Esophagus squamous epithelium (tissue), 4 donors: ENCODE measurements at regions not wholly inside any gene's neighbourhood (a gene's known extent, or its start where the extent isn't known, plus 50 kb on each side); places are given as distances from the start of the nearest gene placed in this dataset.

Experiments
- POLR2A ChIP-seq, 4 donors: fragments of 450-650 bp; IDR thresholded peaks; one replicate each; pipeline ENCODE4 v1.6.1; 2017; ENCODE audit warnings: antibody characterized with exemption in 4 of 4, mild to moderate bottlenecking in 4 of 4, moderate library complexity in 3 of 4
- TF ChIP-seq, protein P1 (sequence below), 6 experiments: fragments of 450-650 bp in 4 of 6; fragments of 200-600 bp in 2 of 6; sonication (generic) in 2 of 6; IDR thresholded peaks; one replicate each; pipeline ENCODE4 v1.5.1; 2016 to 2019; ENCODE audit warnings: antibody characterized with exemption in 6 of 6, mild to moderate bottlenecking in 4 of 6, moderate library complexity in 4 of 6

GRCh38 chr18:68498185-68498584, 216.7 kb downstream of the TMX3 start:
- TF ChIP-seq, protein P1, sequence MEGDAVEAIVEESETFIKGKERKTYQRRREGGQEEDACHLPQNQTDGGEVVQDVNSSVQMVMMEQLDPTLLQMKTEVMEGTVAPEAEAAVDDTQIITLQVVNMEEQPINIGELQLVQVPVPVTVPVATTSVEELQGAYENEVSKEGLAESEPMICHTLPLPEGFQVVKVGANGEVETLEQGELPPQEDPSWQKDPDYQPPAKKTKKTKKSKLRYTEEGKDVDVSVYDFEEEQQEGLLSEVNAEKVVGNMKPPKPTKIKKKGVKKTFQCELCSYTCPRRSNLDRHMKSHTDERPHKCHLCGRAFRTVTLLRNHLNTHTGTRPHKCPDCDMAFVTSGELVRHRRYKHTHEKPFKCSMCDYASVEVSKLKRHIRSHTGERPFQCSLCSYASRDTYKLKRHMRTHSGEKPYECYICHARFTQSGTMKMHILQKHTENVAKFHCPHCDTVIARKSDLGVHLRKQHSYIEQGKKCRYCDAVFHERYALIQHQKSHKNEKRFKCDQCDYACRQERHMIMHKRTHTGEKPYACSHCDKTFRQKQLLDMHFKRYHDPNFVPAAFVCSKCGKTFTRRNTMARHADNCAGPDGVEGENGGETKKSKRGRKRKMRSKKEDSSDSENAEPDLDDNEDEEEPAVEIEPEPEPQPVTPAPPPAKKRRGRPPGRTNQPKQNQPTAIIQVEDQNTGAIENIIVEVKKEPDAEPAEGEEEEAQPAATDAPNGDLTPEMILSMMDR (IDR thresholded peaks at IDR 0.05), result no peak
- no peak for TF ChIP-seq POLR2A (IDR thresholded peaks at IDR 0.05)
